H1 (cell line): ENCODE measurements at regions not wholly inside any gene's neighbourhood (a gene's known extent, or its start where the extent isn't known, plus 50 kb on each side); places are given as distances from the start of the nearest gene placed in this dataset.

Experiments used
- CBX8 ChIP-seq: fragments of 300-800, 300-1000 bp; sonication (generic); IDR thresholded peaks from 2 replicates; pipeline ENCODE4 v1.7.1; 2016; ENCODE audit warnings: low read depth, low read length, borderline replicate concordance
- CTBP2 ChIP-seq: IDR thresholded peaks from 2 replicates; pipeline ENCODE4 v1.7.0; 2011; ENCODE audit warnings: borderline replicate concordance, mild to moderate bottlenecking, moderate library complexity, mixed read lengths, low read length; ENCODE audit not compliant: insufficient read depth, insufficient read length
- JUN ChIP-seq: IDR thresholded peaks from 2 replicates; pipeline ENCODE4 v1.6.1; 2011; ENCODE audit warnings: low read depth, mild to moderate bottlenecking, improper control_type of control experiment, low read length
- SAP30 ChIP-seq: fragments of 300-600 bp; sonication (generic); IDR thresholded peaks from 2 replicates; pipeline ENCODE4 v1.7.1; 2012; ENCODE audit warnings: low read length, moderate library complexity, mild to moderate bottlenecking, inconsistent platforms; ENCODE audit not compliant: insufficient read depth, insufficient replicate concordance
- SIRT6 ChIP-seq: IDR thresholded peaks from one replicate; pipeline ENCODE4 v1.7.1; 2012; ENCODE audit warnings: low read length, inconsistent platforms

DNA sequence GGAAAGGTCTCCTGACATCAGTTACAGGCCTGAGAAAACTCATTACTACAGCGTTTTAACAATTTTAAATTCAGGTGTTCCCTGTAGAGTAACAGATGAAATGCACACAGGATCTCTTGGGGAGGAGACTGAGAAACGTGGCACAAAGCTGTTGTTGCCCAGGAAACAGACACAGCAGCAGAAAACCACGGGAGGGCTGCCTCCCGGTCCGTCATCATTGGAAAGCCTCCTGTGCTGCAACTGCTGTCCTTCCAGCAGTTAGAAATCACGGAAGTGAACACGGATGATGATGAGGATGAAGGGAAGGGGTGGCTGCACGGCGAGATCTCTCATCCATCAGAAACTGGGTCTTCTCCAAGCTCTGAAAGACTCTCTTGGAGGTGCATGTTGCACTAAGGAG is 94.6 kb upstream of the RNF32 start (continued):
- TF ChIP-seq SIRT6 = no peak
- no peak for TF ChIP-seq SAP30
- TF ChIP-seq CBX8 = no peak
- TF ChIP-seq JUN = no peak
- no peak for TF ChIP-seq CTBP2
- TF ChIP-seq, all 59 proteins: peak for 0
